Stimulated activated CD8-positive, alpha-beta memory T cell treated with anti-CD3 and anti-CD28 coated beads, Interleukin-15, amount 100 ng/mL, for 1 hour (primary cell): ENCODE measurements at regions not wholly inside any gene's neighbourhood (a gene's known extent, or its start where the extent isn't known, plus 50 kb on each side); places are given as distances from the start of the nearest gene placed in this dataset.

Source experiments
- DNase-seq: peaks from one replicate; pipeline ENCODE4 v3.0.0-alpha.2; 2020; ENCODE audit warnings: low read depth

GRCh38 chr10:24120646-24121045, 88.3 kb upstream of the KIAA1217 start:
- no peak for DNase-seq

- no peak for DNase-seq
These were observed 81.4 kb upstream of the KIAA1217 start for GRCh38 chr10:24127516-24127915.

GRCh38 chr10:24128066-24128730, 80.7 kb upstream of the KIAA1217 start:
- no peak for DNase-seq

GRCh38 chr10:24132741-24133140, 76.2 kb upstream of the KIAA1217 start:
- no peak for DNase-seq

- DNase-seq = no peak
These were observed 75.1 kb upstream of the KIAA1217 start for GRCh38 chr10:24133835-24134234.

GRCh38 chr10:24136070-24136469, 72.9 kb upstream of the KIAA1217 start:
- DNase-seq = no peak

- DNase-seq = no peak
These were observed 61.6 kb upstream of the KIAA1217 start for GRCh38 chr10:24147321-24147720.

- DNase-seq = no peak
These were observed 59.3 kb upstream of the KIAA1217 start for GRCh38 chr10:24149640-24150039.

- DNase-seq = no peak
These were observed 58.1 kb upstream of the KIAA1217 start for GRCh38 chr10:24150853-24151252.

GRCh38 chr10:24152270-24152669, 56.7 kb upstream of the KIAA1217 start:
- no peak for DNase-seq

GRCh38 chr10:24153031-24153430, 55.9 kb upstream of the KIAA1217 start:
- no peak for DNase-seq

- DNase-seq = no peak
These were observed 55.4 kb upstream of the KIAA1217 start for GRCh38 chr10:24153537-24153936.

- DNase-seq = no peak
These were observed 52.3 kb upstream of the KIAA1217 start for GRCh38 chr10:24156686-24157085.

- no peak for DNase-seq
These were observed 51.4 kb upstream of the KIAA1217 start for GRCh38 chr10:24157567-24157966.
